HG03196 (cell line): ENCODE measurements at regions not wholly inside any gene's neighbourhood (a gene's known extent, or its start where the extent isn't known, plus 50 kb on each side); places are given as distances from the start of the nearest gene placed in this dataset.
"Not testable (repeated sequence)": the region's sequence is repeated elsewhere in the genome, so short reads cannot be mapped to it uniquely, and the experiment has no call there.

Experiments
- ATAC-seq: cut with Tn5 transposase; IDR thresholded peaks from one replicate; pipeline ENCODE4 v1.9.1; 2021; ENCODE audit not compliant: unreplicated experiment

DNA sequence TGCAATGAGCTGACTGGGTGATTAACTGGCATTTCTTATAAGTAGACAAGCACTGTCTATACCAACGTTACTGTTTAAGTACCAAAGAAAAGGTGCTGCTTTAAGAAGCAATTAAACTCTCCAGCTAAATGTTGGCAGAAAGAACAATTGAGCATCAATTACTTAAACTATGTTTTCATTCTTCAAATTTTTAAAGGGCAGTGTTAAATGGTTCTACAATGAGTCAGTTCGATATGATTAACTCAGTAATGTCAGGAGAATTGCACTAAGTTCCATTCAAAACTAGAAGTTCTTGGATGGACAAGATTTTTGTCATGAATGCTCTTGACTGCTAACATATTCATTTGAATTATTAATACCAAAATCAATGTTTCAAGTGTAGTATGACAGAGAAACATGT lies 593.7 kb downstream of the DNAH5 start:
- ATAC-seq = no peak

DNA sequence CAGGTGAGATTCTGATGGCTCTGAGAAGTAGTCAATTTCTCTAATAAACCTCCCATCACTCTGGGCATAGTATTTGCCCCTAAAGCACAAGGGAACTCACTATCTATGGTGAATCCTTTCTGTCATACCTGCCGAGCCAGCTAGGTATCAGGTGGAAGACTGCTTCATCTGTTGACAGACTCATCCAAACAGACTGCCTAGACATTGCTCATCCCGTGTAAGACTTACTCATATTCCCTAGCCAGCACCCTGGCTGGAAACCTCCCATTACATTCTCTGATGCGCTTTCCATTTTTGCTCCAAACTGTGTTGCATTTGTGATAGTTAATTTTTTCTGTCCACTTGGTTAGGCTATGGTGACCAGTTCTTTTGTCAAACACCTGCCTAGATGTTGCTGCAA lies 595.9 kb downstream of the DNAH5 start:
- ATAC-seq = no peak

DNA sequence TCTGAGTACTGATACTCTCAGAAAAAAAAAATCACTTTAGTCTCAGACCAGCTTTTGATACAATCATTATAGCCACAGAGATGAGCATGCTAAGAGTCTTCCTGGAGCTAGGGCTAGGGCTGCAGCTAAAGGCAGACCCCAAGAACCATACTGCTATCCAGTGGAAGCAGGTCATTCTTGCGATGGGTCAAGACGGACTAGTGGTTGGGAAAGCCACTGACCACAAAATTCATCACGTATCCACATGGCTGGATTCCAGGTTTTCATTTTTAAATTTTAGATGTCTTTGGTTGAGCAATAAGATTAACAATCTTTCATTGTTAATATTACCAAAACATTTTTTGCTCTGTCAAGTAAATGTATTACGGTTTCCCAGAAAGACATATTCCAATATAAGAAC lies 598.1 kb downstream of the DNAH5 start:
- ATAC-seq = no peak

DNA sequence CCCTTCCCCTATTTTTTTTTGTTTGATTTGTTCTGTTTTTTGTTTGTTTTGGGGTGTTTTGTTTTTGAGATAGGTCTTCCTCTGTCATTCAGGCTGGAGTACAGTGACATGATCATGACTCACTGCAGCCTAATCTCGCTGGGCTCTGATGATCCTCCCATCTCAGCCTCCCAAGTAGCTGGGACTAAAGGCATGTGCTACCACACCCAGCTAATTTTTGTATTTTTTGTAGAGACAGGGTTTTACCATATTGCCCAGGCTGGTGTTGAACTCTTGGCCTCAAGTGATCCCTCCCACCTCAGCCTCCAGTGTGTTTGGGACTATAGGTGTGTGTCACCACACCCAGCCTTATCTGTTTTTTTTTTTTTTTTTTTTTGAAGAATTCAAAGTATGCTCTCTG lies 605.4 kb downstream of the DNAH5 start:
- no peak for ATAC-seq

DNA sequence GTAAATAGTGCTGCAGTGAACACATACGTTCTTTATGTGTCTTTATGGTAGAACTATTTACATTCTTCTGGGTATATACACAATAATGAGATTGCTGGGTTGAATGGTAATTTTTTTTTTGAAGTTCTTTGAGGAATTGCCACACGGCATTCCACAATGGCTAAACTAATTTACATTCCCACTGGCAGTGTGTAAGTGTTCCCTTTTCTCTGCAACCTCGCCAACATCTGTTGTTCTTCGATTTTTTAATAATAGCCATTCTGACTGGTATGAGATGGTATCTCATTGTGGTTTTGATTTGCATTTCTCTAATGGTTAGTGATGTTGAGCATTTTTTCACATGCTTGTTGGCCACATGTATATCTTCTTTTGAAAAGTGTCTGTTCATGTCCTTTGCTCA lies 609.5 kb downstream of the DNAH5 start:
- ATAC-seq = not testable (repeated sequence)

DNA sequence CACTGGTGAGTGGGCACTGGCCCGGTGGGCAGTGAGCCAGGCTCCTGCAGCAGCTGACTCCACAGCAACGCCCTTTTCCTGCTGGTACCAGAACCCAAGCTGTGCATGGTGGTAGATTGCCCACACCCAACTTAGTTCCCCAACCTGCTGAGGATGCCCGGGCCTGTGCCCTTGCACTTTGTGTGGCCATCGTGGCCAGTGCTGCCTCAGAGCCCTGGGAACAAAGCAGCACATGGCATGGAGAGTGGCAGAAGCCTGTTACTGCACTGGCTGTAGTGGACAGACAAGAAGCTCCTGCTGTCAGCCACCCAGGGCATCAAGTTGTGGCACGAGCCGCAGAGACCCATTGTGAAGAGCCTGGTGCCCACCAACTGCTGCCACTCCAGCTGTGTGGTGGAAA lies 612.9 kb downstream of the DNAH5 start:
- ATAC-seq = no peak

DNA sequence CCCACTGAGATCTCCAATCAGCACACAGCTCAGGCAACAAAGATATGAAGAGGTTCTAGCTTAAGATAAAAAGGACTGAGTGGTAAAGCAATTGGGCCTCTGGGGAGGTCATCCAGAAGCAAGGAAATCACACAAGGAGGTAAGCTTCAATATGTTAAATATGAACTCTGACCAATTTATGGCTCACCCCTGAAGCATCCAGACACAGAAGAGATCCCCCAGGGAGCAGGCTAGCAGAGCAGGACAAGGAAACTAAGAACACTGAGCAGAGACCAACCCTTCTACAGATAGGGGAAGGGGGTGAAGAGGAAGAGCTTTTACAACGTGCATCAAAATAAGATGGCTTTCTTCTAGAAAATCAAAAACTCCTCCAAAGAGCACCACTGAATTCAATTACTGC lies 616.2 kb downstream of the DNAH5 start:
- ATAC-seq = no peak

DNA sequence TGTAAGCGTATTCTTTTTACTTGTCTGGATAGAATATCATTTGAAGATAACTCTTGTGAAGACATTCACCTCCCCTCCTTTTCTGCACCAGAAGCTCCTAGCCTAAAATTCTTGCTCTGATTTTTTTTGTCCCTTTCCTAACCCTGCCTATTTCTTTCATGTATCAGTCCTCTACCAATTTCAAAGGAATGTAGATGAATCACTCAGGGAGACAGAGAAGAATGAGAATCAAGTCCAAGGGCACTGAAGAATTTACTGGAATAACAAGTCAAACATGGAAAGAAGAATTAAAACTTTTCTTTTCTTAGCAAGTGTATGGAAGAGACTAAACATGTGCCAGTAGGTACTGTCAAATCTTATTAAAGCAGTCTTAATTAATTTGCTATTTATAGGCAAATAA lies 618.7 kb downstream of the DNAH5 start:
- no peak for ATAC-seq

DNA sequence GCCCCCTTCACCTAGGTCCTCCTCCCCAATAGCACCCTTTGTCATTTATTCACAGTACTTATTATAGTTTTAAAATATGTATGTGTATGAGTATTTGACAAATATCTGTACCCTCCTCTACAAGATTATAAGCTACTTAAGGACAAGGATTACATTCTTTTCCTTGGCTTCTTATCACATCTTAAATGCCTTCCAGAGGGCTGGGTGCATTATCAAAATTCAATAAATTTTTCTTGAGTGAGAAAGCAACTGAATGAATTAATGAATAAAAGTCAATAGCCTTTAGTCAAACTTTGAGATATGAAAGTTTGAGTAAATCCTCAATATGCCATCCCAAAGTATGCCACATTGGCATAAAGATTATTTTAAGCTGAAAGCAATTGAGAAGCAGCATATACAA lies 621.7 kb downstream of the DNAH5 start:
- ATAC-seq = no peak

DNA sequence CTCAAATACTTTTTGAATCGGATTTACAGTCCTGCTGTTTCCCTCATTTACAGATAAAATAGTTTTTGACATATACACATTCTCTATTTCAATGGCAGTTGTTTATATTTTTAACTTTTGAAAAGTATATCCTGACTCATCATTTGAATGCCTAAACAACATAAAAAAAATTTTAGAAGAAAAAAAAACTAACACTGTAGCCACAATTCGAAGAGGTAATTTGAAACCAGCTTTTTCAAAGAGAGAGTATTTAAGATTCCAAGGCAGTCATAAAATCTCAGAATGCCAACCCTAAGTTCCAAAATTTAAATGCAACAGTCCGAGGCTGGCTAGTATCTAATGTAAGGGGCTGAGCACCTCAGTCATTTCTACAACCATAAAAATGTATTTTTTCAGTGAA lies 626.8 kb downstream of the DNAH5 start:
- no peak for ATAC-seq

DNA sequence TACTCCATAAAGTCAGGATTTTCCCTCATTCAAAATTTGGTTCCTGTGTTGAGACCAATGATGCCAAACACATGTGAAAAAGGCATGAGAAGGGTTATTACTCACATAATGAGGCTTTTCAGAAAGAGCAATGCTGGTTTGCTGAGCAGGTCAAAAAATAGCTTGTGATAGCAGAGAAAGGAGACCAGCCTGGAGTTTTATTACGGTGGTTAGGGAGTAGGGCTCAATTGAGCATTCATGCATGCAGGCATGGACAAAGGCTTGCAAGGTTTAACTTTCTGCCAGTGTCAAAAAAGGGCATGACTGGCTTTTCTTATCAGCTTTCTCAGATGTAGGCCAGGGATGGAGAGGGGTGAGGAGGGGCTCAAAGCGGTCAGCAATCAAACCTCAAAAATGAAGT lies 628.3 kb downstream of the DNAH5 start:
- ATAC-seq = no peak

DNA sequence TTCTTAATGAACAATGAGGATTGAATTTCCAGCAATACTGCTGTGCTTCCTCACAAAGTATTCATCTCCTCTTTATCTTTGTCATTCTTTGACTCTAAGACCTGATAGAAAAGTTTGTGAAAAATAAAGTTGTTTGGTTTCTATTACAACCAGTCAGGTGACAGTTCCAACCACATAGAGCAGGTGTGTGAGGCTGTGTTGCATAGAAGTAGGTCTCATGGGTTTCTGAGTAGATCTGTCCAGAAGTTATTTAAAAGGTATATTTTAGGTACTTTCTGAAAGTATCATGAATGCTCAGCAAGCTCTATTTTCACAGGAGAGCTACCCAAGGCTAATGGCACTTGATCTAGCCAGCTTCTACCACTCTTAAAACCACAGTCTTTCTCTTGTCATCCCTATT lies 637.0 kb downstream of the DNAH5 start:
- no peak for ATAC-seq

DNA sequence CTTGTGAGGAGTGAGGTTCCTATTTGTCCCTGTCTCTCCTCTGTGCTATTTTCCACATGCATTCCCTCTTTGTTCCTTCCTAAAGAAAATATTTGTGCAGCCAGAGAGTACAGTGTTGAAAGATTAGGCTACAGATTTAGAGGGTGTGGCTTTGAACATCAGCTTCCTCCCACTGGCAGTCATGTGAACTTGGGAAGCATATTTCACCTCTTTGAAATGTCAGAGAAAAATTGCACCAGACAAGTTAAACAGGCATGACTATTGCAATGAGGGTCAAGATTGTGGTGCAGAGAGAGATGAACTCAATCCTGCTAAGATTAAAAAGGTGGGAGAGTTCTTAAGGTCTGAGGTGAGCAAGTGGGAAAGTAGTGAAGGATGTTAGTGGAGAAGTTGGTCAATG lies 641.0 kb downstream of the DNAH5 start:
- ATAC-seq = no peak

DNA sequence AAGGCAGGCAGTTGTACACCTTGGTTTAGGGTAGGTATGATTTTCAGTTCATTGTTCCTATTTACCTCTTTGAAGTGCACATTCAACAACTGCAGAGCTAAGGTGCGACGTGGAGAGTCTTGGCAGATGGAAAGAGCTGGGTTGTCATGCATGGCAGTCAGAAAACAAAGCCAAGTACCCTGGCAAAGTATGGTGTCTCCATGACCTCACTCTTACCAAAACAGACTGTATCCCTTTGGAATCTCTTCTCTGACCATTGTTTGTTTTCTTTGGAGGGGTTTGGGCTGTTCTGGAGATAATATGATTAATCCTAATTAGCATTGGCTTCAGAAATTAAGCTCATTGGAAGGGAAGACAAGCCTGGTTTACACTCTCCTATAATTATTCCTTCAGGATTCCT lies 665.7 kb downstream of the DNAH5 start:
- ATAC-seq = no peak

DNA sequence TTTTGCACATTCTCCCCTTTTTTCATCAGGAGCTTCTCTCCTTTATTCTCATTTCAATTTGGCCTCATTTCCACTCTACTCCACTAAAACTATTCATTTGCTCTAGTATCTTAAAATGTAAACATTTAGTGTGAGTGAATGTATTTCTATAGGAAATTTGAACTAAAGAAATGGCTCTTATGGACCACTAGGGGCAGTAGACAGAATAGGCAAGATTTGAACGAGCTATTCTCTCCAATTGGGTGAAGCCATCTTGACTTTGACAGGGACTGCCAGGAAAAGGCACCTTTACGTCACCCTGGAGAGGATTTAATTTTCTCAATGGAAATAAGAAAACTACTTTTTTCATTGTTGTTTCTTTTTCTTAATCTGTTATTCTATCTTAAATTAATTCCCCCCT lies 666.3 kb downstream of the DNAH5 start:
- no peak for ATAC-seq

DNA sequence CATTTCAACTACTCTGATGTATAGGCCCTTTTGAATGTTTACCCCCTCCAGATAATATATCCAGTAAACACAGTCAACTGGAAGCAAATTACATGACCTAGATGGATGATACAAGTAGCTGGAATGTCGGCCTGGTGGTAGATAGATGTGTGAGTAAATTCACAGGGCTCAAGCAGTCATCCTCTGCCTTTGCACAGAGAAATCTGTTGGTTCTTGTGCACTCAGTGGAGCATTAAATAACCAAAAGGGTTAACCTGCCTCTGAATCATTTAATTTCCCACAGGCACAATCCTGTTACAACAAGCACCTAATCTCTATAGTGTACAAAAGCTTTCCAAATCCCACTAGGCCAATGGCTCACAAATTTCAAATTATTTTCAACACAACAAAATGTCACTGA lies 668.3 kb downstream of the DNAH5 start:
- no peak for ATAC-seq

DNA sequence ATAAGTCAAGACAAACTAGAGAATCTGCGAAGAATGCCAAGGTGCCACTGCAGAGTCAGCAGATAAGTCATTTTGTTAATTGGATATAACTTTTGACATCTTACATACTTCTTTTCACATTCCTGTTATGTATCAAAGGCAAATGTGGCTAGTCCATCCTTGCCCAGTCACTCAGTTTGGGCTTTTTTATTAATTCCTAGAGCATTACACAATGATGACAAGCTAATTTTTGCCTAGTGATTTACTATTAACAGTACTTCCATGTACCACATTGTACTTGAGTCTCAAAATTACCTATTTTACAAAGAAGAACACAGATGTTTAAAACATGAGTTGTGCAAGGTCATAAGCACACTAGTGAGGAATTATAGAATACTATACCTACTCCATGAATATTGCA lies 680.8 kb downstream of the DNAH5 start:
- no peak for ATAC-seq

DNA sequence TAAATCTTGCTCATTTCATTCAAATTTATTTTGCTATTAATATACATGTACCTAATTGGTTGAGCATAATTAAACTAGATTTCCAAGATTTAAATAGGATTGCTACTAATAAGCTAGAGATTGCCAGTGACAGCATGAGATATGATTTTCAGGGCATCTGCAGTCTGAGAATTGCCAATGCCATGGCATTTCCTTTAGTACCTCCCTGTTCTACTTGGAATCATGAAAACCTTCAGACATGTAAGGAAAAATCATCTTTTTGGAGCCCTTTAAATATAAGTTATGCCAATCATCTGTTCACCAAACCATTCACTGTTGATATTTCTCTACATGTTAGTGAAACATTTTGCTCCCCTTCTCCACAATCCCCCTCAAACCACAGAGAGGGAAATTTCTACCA lies 691.4 kb downstream of the DNAH5 start:
- ATAC-seq = no peak

DNA sequence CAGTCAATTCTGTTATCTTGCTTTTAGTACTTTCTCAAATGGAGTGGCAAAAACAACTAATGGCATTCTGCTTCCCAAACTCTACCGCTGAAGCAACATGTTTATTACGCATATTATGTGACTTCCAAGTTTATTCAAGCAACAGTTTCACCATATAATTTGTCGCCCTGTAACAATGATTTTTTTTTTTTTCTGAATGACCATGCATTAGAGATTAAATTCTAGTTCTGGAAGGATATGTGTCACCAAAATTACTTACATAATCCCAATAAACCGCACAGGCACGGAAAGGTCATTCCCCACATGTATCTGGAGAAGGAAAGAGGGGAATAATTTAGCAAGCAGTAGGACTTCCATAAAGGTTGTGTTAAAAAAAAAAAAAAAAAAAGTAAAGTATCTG lies 691.8 kb downstream of the DNAH5 start:
- no peak for ATAC-seq

DNA sequence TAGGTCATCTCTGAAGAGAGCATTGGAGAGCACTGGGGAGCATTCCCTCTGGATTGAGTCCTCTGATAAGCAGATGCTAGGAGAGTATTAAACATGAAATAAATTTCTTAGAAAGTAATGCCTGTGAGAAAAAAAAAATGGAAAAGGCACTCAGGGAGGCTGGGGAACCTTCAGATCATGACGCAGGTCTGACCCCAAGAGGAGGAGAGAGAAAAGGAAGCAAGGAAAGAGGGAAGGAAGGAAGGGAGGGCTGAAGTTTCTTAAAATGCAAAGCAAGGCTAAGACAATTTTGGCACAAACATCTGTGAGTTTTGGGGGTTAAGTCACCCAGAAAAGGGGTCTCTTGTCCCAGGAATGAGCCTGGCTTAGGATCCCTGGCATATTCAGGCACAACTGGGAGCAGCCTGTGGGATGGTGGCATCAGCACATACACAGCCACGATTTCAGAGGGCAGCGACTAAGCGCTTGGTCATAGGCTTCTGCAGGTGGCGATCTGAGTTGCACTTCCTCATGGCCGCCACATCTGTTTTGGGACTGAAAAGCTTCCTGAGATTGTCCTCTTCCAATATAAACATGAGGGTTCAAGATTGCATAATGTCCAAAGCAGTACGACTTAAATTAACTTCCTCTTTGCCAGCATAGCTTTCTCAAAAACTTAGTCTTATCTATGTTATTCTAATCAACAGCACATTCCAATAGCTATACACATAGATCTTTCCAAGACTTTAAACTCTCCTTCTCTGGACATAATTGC lies 692.7 kb downstream of the DNAH5 start:
- no peak for ATAC-seq

DNA sequence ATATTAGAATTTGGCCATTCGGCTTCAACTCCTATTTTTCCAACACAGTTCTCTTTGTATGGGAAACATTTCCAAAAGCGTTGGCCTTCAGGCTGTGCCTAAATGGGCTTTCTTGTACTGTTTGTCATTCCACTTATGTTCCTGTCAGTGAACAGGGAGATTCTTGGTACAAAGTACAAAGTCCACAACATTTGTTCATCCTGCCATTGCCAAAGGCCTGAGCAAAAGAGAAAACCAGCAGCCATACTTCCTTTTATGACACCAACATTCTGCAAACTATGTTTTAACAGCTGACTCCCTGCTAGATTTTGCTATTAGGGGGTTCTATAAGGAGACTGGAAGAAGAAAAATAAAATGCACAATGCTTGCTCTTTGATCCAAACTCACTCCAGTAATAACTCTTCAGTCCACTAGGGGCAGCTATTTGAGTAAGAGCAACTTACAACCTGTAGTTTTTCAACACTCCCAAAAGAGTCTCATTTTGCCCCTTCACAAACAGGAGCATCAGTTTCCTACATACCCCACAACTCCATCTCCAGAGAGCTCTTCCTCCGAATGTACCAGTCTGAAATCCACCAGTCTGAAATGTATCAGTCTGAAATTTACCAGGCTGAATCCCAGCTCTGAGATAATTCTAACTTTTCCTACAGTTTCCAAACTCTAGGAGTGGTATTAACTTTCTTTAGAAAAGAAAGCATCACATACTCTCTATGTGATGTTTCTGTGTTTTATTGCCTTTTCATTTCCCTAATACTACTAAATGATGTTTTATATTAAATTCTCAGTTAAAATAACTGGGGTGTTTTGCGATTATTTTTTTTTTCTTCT lies 693.8 kb downstream of the DNAH5 start:
- ATAC-seq = no peak

DNA sequence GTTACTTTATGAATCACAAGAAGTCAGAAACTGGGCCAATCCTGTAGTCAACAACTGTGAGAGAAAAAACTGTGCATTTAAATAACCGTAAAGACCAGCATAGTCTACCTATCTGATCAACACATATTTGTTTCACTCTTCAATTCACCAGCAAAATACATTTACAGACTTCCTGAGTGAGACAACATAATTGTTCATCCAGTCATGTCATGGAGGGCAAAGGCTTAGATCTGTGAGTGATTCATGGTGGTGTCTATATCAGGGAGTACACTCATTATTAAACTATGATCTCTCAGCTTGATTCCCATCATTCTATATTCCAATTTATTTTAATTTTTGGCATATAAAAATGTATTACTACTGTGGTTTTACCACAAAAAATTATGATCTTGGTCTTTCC lies 694.6 kb downstream of the DNAH5 start:
- no peak for ATAC-seq

DNA sequence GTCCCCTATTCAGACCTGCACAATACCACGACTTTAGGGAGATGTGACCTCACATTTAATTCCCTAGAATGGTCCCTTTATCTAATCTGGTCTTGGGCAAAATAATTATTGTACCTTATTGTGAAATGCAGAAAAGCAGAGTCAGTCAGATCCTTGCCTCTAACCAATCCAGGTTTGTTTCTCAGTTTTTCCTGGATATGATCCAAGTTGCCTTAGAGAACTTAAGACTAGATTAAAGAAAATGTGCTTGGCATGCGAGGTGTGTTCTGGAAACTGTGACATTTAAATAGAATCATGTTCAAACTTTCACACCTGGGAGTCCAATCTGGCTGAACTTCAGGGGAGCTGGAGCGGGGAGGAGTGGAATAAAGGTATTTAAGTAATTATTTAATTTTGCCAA lies 696.2 kb downstream of the DNAH5 start:
- ATAC-seq = no peak
